ENCODE measurements at regions not wholly inside any gene's neighbourhood (a gene's known extent, or its start where the extent isn't known, plus 50 kb on each side); places are given as distances from the start of the nearest gene placed in this dataset.
A peak's percentile ranks its signal among the peaks of the same experiment; 100 is the strongest.

DNA sequence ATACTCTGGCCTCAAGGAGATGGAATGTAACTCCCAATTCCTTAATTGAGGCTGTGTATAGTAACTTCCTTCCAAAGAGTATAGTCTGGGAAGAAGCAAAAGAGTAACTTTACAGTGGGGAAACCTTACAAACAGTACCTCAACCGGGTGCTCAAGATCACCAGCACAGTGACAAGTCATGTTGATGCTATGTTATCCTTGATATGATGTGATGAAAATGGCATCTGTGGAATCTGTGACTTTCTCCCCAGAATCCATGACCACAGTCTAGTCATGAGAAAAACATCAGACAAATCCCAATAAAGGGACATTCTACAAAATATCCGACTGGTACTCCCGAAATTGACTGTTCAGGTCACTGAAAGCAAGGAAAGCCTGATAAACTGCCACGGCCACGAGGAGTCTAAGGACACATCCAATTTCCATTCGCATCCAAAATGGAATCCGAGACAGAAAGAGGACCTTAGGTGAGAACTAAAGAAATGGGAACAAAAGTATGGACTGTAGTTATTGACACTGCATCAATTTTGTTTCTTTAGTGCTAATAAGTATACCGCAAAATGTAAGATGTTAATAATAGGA is 97.3 kb upstream of the FRMD6 start:
- DNase-seq = no peak

DNA sequence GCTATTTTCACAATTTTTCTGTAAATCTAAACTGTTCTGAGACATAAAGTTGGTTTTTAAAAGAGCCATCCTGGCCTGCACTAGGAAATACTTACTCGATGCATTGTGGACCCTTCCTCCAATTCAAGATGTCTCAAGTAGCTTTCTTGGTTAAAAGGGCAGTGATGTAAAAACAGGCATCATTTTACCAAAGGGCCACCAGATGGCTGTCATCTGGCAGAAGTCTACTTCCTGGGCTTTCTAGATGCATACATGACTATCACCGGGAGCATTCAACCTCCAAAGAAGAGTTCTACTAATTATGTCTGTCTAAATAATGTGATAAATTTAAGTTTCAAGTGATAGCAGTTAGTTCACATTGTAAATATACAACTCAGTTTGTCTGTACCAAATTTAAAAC is 96.8 kb upstream of the FRMD6 start:
- no peak for DNase-seq

DNA sequence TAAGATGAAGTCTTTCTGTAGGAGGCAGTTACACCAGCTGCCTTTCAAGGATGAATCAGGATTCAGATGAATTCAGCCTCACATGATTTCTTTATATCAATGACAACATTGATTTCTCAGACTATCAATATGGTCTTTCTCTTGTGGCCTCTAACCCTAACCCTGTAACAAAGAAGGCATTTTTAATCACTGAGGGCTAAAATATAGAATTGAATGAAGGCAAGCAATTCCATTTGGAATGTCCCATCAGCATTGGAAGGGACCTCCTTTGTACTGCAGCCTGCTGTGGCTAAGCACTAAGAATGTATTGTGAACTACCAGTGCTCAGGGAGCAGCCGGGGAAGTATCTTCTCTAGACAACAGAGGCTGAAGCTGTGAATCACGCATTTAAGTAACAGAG is 90.6 kb upstream of the FRMD6 start:
- no peak for DNase-seq

DNA sequence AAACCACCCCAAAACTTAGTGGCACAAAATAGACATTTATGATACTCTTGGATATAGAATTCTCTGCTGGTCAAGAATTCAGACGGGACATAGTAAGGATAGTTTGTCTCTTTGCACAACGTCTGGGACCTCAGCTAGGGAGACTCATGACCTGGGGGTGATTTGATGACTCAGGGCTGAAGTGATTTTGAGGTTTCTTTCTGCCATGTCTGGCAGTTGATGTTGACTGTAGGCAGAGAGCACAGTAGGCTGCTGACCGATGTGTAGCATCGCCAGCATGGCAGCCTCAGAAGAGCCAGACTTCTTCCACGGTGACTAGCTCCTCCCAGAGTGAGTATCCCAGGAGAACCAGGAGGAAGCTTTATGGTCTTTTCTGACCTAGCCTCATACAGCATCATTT is 88.9 kb upstream of the FRMD6 start:
- DNase-seq = no peak

DNA sequence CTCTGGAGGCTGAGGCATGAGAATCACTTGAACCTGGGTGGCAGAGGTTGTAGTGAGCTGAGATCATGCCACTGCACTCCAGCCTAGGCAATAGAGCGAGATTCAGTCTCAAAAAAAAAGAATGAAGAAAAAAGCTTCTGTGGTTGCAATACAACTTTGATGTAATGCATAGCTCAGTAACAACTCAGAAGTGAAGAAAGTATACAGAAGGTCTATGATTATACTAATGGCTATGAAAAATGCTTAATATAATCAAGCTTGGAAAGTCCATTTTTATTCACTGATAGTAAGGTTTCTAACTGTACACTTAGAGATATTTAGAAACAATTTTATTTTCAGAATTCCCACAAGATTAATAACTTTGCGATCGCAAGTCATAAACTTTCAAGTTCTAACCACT is 88.2 kb upstream of the FRMD6 start:
- no peak for DNase-seq

DNA sequence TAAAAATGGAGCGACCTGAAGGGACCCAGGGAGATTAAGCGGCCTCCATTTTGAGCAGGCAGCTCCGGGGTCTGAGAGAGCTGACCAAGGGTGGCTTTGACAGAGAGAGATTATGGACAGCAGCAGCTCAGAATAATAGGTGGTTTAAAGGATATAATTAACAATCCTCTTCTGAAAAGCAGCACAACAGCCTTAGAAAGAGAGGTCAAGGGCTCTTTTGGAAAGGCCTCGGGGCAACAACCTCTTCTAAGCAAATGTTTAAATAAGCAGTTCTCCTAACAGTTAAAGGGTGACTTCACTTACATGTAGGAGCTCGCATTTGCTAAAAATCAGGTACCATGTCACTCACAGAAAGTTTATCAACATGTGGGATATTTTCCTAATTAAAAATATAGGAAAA is 87.2 kb upstream of the FRMD6 start:
- DNase-seq = peak; percentile 67

DNA sequence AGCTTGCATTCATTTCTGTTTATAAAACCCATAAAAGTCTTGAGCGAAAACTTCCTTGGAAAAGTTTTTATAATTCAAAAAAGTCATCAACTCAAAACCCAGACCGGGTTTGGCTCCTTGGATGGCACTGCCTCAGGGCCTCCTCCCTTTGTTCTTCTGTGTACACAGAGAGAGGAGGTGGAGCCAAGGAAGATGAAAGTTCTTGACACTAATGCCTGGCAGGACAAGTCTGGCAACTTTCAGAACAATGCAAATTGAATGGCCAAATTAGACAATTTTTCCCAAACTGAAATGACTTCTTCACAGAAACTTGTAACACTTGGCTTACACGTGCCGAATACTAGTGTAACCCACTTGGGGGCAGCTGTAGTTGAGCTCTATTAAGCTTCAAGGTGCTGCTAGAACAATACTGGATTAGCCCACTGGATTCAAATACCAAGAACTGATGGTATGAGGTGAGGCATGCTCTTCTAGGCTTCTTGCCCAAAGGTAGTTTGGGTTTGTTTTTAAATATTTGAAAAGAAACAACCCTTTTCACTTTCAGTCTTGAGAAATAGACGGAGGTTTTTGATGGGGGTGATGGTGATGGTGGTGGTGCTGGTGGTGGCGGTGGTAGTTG is 86.6 kb upstream of the FRMD6 start:
- no peak for DNase-seq

DNA sequence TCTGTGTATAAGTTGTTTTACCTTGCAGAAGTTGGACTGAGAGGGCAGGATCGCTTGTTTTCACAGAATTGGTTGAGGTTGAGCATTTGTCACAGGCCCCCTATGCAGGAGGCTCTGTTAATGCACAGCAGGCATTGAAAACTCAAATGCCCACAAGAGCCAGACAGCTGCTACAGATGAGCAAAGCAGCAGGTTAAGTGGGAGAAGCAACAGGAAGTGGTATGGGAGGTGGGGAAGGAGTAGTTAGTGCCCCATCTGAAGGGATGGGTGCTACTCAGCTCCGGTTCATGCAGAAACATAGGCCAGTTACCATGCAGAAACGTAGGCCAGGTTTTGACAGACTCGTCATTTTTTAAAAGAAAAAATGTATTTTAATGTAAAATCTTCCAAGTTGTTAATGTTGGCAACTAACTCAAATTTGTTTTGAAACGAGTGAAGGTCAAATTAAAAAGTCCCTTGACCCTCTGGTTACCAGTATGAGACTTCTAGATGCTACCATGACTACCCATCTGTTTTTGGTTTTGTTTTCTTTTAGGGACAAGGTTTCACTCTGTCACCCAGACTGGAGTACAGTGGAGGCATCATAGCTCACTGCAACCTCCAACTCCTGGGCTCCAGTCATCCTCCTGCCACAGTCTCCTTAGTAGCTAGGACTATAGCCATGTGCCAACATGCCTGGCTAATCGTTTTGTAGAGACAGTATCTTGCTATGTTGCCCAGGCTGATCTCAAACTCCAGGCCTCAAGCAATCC is 84.7 kb upstream of the FRMD6 start:
- DNase-seq = no peak

DNA sequence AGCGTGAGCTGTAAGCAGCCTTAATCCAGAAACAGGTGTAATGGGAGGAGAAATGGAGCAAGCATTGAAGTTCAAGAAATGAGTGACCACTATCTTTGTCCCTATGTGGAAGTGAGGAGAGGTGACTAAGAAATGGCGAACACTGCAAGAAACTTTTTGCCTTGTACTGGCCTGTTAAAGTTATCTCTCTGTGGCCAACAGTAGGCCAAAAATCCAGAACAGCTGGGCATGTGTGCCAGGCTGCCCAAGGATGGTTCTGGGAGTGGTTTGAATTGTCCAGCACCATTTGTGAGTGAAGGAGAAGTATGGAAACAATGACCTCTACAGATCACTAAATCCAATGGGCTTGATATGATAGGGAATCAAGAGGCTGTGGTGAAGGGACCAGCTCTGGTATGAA is 83.3 kb upstream of the FRMD6 start:
- no peak for DNase-seq

DNA sequence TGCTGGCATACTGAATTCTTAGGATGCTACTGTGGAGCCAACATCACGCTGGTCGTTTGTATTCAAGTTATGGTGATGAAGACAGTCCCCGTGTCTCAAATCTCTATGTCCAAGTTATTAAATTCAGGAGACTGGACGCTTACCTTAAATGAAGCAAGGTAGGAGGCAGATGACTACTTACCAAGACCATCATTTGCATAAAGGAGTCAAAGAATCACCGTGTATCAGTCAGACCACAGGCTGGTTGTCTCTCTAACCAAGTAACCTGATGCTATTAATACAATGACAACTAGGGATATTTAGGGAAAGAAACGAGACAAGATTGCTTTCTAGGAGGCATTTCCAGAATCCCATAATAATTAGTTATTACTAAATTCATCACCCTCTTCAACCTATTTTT is 78.1 kb upstream of the FRMD6 start:
- DNase-seq = no peak

DNA sequence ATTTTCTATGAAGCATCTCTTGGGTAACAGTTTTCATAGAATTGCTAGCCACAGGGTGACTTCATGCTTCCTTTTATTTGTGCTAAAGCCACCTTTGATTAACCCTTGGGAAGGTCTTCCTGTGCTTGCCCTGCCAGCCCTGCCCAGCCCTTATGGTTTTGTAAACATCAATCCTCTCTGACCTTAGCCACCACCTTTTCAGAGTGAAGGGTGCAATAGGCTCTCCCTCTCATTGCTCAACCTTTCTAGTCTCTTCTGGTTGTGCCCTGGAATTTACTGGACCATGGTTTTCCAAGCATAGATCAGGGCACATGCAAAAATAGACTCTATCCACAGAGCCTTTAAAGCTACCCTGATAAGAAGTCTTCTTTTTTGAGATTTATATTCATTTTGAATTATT is 77.7 kb upstream of the FRMD6 start:
- no peak for DNase-seq

DNA sequence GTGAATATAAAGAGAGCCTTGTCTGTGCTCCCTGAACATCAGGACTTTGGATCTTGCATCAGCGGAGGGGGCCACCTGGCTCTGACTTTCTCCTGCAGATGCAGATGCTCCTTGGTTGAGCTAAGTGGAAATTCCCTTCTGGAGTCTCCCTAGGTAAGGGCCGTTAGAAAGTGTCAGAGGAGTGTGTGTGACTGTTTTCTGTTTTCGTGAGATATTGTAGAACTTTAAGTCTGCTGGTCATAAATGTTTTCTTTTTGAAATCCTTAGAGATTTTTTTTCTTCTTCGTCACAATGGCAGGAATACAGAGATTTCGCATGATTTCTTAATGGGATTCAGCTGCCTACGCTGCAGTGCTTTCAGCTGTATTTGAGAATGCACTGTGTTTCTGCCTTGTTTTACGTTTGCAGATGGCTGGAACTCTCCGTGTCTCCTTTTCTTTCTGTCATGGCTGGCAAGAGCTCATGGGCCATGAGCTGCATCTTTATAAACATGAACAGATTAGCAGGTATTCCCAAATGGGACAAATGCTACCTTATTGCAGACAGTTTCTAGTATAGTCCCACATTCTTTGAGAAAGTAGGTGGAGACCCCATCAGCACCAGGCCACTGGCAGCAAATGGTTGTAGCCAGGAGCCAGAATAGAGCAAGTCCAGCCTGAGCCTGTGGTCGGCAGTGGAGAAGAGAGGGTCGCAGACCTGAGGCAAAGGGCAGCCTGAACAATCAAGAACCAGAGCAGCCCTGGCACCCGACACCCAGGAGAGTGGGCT is 76.2 kb upstream of the FRMD6 start:
- DNase-seq = no peak

DNA sequence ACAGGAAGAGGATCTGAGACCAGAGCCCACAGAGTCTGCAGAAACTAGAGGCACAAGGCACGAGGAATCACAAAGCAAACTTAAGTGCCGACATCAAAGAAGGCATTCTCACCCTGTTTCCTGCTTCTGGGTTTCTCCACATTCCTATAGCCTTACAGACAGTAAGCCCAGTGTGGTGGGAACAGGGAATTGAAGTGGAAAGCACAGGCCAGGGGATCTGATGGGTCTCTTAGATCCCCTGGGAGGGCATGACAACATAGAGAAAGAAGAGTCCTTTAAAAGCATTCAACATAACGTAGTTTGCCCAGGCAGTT is 75.6 kb upstream of the FRMD6 start:
- DNase-seq = no peak

DNA sequence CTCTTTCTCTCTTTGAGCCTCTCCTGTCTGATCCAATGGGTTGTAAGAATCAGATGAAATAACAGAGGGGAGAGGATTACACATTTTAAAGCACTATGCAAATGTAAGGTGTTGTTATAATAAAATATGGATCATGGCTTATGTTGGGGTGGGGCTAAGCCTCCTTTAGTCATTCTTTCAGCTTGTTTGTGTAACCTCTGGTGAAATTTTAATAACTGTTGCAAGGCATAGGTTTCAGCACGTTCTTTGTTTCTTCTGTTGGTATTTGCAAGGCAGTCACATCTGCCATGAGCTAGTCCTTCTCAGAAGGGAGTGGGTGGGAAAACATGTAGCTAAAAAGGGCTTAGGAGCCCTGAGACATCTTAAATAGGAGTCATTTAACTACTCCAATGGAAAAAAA is 74.8 kb upstream of the FRMD6 start:
- DNase-seq = no peak

DNA sequence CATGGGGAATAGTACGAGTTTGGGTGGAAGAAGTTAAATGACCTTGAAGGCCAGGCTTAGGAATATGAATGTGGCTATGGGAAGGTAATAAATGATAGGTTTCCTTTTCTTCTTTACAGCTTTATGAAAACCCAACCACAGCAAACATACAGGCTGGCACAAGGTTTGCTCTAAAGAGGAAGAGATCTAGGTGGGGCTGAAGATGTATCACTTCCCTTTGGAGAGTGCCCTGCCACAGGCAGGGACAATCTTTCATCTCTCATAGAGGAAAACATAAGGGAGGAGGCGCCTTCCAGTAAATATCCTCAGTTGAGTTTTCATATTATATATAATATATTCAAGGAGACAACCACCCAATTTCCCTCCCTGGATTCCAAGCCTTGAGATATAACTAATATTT is 72.9 kb upstream of the FRMD6 start:
- no peak for DNase-seq

DNA sequence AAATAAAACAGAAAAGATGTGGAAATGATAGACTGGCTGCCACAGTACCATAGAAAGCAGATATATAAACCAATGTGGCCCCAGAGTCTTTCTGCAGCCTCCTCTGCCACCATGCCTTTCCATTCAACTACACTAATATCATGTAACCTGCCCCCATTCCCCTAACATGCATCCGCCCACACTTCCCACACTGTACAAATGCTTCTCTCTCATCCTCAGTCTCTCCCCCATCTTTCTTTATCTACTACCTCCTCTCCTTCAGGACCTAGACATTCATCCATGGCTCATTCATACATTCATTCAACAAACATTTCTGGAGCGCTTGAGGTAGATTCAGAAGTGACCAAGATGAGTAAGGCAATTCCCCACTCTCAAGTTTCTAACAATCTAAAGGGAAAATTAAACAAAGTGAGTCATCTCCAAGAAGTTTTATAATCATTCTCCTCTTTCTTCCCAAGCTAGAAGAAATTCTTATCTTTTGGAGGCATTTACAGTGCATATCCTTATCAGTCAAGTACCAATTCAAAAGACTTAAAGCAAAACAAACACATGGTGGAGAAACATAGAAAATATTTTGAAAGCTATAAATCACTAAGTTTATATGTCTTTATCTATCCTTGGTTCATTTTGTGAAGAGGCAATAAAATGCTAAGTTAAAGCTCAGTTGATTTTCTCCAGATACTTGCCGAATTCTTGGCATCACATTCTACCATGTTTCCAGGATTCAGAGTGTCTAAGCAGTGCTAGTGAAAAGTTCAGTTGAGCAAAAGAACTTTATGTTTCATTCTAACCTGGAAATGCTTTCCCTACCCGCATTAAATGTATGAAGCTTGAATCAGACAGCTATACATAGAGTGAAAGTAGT is 70.5 kb upstream of the FRMD6 start:
- no peak for DNase-seq

DNA sequence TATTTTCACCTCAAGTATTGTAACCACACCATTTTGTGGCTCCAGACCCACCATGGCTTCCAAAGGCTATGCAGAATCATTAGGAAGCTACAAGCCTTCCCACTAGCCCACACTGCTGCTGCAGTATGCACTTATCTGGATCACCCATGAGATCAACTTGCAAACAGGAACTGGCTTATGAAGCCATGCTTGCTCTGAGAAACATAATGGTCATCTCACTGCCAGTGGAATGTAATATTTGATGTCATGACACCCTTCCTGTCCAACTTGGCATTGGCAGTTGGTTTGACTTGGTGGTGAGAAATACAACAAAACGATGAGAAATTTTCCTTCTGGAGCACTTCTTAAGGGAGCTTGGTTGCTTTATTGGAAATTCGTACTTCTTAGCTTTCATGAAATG is 69.3 kb upstream of the FRMD6 start:
- no peak for DNase-seq

DNA sequence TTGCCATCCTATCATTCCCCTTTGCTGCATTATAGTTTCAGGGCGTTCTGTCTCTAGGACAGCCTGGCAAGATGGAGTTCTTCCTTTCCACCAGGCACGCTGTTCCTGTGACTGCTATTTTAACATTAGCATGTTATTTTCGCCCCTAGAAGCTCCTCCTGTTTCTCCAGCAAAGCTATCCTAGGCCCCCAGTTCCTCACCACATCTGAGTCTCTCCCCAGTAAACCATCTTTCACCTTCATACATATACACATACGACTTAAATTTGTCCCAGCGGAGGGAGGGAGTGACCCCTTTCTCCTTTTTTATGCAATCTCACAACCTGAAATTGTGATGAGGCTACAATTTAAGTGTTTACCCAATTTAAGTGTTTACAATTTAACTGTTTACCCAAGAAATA is 66.7 kb upstream of the FRMD6 start:
- DNase-seq = no peak

DNA sequence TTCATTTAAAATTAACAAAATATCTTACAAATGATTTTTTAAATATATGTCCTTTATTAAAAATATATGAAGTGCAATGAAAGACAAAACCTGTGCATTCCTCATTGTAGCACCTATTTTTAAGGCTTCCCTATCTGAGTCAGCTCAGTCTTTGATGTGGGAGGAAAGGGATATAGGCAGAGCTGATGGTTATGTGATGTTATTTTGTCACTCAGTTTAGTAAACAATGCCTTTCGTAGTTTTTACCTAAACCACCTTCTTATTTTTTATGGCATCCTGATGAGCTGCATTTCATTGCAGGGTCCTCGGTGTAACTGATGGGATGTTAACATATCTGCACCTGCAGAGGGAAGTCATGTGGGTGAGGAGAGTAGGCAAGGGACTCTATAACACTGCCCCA is 58.9 kb upstream of the FRMD6 start:
- DNase-seq = no peak

DNA sequence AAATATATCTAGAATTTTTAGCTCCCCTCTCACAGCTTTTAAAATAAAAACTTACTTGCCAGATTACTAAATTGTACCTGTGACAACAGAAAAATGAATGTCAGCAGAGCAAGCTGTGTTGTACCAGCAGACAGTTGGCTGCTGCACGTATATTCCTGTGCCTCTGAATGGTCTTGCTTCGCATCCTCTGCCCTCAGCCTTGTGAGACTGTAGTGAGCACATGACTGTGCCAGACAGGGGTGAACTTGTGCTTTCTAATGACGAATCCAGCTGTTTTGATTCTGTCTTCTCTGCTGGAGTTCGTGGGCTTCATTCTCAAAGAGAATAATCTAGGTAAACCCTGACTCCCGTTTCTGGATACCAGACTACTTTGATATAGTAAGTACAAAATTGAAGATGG is 58.3 kb upstream of the FRMD6 start:
- no peak for DNase-seq

DNA sequence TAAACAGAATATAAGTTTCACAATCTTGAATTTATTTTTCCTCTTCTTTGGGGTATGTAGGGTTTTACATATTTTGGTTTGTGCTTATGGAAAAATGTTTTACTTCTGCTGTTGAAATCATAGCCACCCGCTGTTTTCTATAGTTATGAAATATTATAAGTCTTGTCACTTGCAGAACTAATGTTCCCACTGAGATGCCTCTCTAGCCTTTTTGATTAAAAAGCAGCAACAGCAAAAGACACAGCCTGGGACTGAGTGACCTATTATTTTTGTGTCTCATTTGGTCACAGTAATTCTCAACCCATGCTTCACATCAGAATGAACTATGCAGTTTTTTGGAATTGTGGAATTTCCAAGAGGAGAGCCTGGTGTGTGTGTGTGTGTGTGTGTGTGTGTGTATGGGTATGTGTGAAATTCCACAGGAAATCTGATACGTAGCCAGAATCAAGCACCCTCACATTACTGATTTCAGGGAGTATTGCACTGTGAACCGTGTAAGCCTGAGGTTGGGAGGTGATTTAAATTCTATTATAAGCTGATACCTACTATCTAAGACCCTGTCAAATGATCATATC is 55.7 kb upstream of the FRMD6 start:
- DNase-seq = no peak

DNA sequence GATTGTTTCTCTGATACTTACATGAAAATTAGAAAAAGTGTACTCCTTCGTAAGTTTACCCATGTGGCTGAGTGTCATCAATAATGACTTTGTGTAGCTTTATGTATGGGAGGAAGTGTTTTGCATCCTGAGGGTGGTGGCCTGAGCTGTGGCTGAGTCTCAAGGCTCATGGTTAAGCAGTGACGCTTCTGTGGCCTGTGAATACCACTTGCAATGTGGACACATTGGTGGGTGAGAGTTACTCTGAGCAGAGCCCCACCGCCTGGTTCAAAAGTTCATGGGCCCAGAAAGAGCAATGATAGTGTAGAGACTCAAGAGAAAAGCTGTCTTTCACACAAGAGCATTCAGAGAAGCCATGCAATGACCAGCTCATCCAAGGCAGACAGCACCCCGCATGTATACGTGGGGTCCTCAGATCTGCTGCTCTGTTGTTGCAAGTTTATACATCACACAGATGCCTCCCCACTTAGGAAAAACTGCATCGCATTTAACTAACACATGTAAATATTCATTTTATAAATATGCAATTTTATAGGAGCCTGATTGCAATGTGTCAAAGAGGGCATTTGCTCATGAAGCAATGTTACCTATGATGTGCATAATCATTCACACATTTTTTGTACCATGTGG is 55.1 kb upstream of the FRMD6 start:
- DNase-seq = no peak

Data from NCI-H1417 treated with DMSO at 0.1 percent for 48 hours (cell line).